ENCODE measurements at regions not wholly inside any gene's neighbourhood (a gene's known extent, or its start where the extent isn't known, plus 50 kb on each side); places are given as distances from the start of the nearest gene placed in this dataset.

- TF ChIP-seq TAF7 (optimal IDR thresholded peaks at IDR 0.05; ENCODE audit: borderline replicate concordance, low read depth, low read length) (no peak), CBX5 (IDR thresholded peaks at IDR 0.05; ENCODE audit: low read depth, low read length) (no peak), SP2 (IDR thresholded peaks at IDR 0.05; ENCODE audit: low read length) (no peak), CTCF (IDR thresholded peaks at IDR 0.05; ENCODE audit: control extremely low read depth in 1 of 3, insufficient read depth in 1 of 3, low read depth in 1 of 3, low read length in 3 of 3) (no peak), ZNF274 (IDR thresholded peaks at IDR 0.05; ENCODE audit: borderline replicate concordance, extremely low read depth, low read length) (no peak), CHD2 (IDR thresholded peaks at IDR 0.05; ENCODE audit: low read length) (no peak), EP300 (IDR thresholded peaks at IDR 0.05; ENCODE audit: borderline replicate concordance in 1 of 2, low read depth in 2 of 2, low read length in 2 of 2) (no peak), GABPA (IDR thresholded peaks at IDR 0.05; ENCODE audit: borderline replicate concordance, insufficient read depth, low read length) (no peak)
These were observed 154.5 kb upstream of the TBX3 start for GRCh38 chr12:114838480-114838879.

Measured in H1 (cell line).